ENCODE measurements at regions not wholly inside any gene's neighbourhood (a gene's known extent, or its start where the extent isn't known, plus 50 kb on each side); places are given as distances from the start of the nearest gene placed in this dataset.

GRCh38 chr1:239436286-239436685, 49.9 kb downstream of the CHRM3 start:
- DNase-seq: peak; percentile 25

GRCh38 chr1:239437822-239438221, 51.5 kb downstream of the CHRM3 start:
- DNase-seq: no peak

- no peak for DNase-seq
These were observed 52.5 kb downstream of the CHRM3 start for GRCh38 chr1:239438891-239439290.

- no peak for DNase-seq
These were observed 57.0 kb downstream of the CHRM3 start for GRCh38 chr1:239443361-239443760.

GRCh38 chr1:239446611-239447010, 60.2 kb downstream of the CHRM3 start:
- no peak for DNase-seq

GRCh38 chr1:239448911-239449310, 62.5 kb downstream of the CHRM3 start:
- DNase-seq: no peak

GRCh38 chr1:239455743-239456142, 69.4 kb downstream of the CHRM3 start:
- no peak for DNase-seq

GRCh38 chr1:239456788-239457187, 70.4 kb downstream of the CHRM3 start:
- DNase-seq: no peak

- DNase-seq: no peak
These were observed 71.2 kb downstream of the CHRM3 start for GRCh38 chr1:239457491-239458143.

GRCh38 chr1:239458144-239458500, 71.8 kb downstream of the CHRM3 start:
- no peak for DNase-seq

- no peak for DNase-seq
These were observed 81.4 kb downstream of the CHRM3 start for GRCh38 chr1:239467730-239468129.

GRCh38 chr1:239478069-239478468, 91.7 kb downstream of the CHRM3 start:
- DNase-seq: no peak

- DNase-seq: peak; percentile 57
These were observed 97.0 kb downstream of the CHRM3 start for GRCh38 chr1:239483391-239483790.

- DNase-seq: no peak
These were observed 107.5 kb downstream of the CHRM3 start for GRCh38 chr1:239493811-239494414.

- DNase-seq: no peak
These were observed 118.7 kb downstream of the CHRM3 start for GRCh38 chr1:239505094-239505493.

- no peak for DNase-seq
These were observed 121.5 kb downstream of the CHRM3 start for GRCh38 chr1:239507826-239508225.

- no peak for DNase-seq
These were observed 125.5 kb downstream of the CHRM3 start for GRCh38 chr1:239511875-239512274.

GRCh38 chr1:239516579-239516978, 130.2 kb downstream of the CHRM3 start:
- DNase-seq: peak; percentile 48

- DNase-seq: no peak
These were observed 140.0 kb downstream of the CHRM3 start for GRCh38 chr1:239526391-239526790.

- DNase-seq: no peak
These were observed 140.8 kb downstream of the CHRM3 start for GRCh38 chr1:239527051-239527693.

- no peak for DNase-seq
These were observed 149.9 kb downstream of the CHRM3 start for GRCh38 chr1:239536165-239536849.

GRCh38 chr1:239537795-239538194, 151.4 kb downstream of the CHRM3 start:
- no peak for DNase-seq

- DNase-seq: no peak
These were observed 152.0 kb downstream of the CHRM3 start for GRCh38 chr1:239538239-239538988.
